ENCODE measurements at regions not wholly inside any gene's neighbourhood (a gene's known extent, or its start where the extent isn't known, plus 50 kb on each side); places are given as distances from the start of the nearest gene placed in this dataset.

GRCh38 chr13:84651705-84652104 is 769.4 kb upstream of the SLITRK1 start:
- TF ChIP-seq POLR2AphosphoS5 (IDR thresholded peaks at IDR 0.05; ENCODE audit: low read depth, low read length) (no peak), FOXP2 (optimal IDR thresholded peaks at IDR 0.05; ENCODE audit: borderline replicate concordance, extremely low read depth, extremely low read length, insufficient read depth) (no peak), TAF1 (IDR thresholded peaks at IDR 0.05; ENCODE audit: borderline replicate concordance, insufficient read depth, low read length) (no peak), REST (IDR thresholded peaks at IDR 0.05; ENCODE audit: insufficient read depth in 1 of 2, low read depth in 2 of 2, low read length in 2 of 2) (no peak), SIN3A (IDR thresholded peaks at IDR 0.05; ENCODE audit: borderline replicate concordance, insufficient read depth, low read length) (no peak)

- no peak for TF ChIP-seq POLR2AphosphoS5 (IDR thresholded peaks at IDR 0.05; ENCODE audit: low read depth, low read length)
- no peak for TF ChIP-seq TAF1 (IDR thresholded peaks at IDR 0.05; ENCODE audit: borderline replicate concordance, insufficient read depth, low read length)
- no peak for TF ChIP-seq REST (IDR thresholded peaks at IDR 0.05; ENCODE audit: insufficient read depth in 1 of 2, low read depth in 2 of 2, low read length in 2 of 2)
- TF ChIP-seq SIN3A (IDR thresholded peaks at IDR 0.05; ENCODE audit: borderline replicate concordance, insufficient read depth, low read length), result no peak
- no peak for TF ChIP-seq FOXP2 (optimal IDR thresholded peaks at IDR 0.05; ENCODE audit: borderline replicate concordance, extremely low read depth, extremely low read length, insufficient read depth)
Observed at GRCh38 chr13:84651288-84651687, 769.0 kb upstream of the SLITRK1 start.

GRCh38 chr13:84649853-84650252 is 767.6 kb upstream of the SLITRK1 start:
- TF ChIP-seq SIN3A (IDR thresholded peaks at IDR 0.05; ENCODE audit: borderline replicate concordance, insufficient read depth, low read length) (no peak), POLR2AphosphoS5 (IDR thresholded peaks at IDR 0.05; ENCODE audit: low read depth, low read length) (no peak), REST (IDR thresholded peaks at IDR 0.05; ENCODE audit: insufficient read depth in 1 of 2, low read depth in 2 of 2, low read length in 2 of 2) (no peak), TAF1 (IDR thresholded peaks at IDR 0.05; ENCODE audit: borderline replicate concordance, insufficient read depth, low read length) (no peak), FOXP2 (optimal IDR thresholded peaks at IDR 0.05; ENCODE audit: borderline replicate concordance, extremely low read depth, extremely low read length, insufficient read depth) (no peak)

GRCh38 chr13:84648069-84648640 is 765.9 kb upstream of the SLITRK1 start:
- no peak for TF ChIP-seq POLR2AphosphoS5 (IDR thresholded peaks at IDR 0.05; ENCODE audit: low read depth, low read length)

GRCh38 chr13:84646957-84647356 is 764.7 kb upstream of the SLITRK1 start:
- TF ChIP-seq SIN3A (IDR thresholded peaks at IDR 0.05; ENCODE audit: borderline replicate concordance, insufficient read depth, low read length), result no peak
- TF ChIP-seq TAF1 (IDR thresholded peaks at IDR 0.05; ENCODE audit: borderline replicate concordance, insufficient read depth, low read length), result no peak
- no peak for TF ChIP-seq POLR2AphosphoS5 (IDR thresholded peaks at IDR 0.05; ENCODE audit: low read depth, low read length)
- TF ChIP-seq FOXP2 (optimal IDR thresholded peaks at IDR 0.05; ENCODE audit: borderline replicate concordance, extremely low read depth, extremely low read length, insufficient read depth), result no peak
- no peak for TF ChIP-seq REST (IDR thresholded peaks at IDR 0.05; ENCODE audit: insufficient read depth in 1 of 2, low read depth in 2 of 2, low read length in 2 of 2)
